ENCODE measurements at regions not wholly inside any gene's neighbourhood (a gene's known extent, or its start where the extent isn't known, plus 50 kb on each side); places are given as distances from the start of the nearest gene placed in this dataset.

- Mint-ChIP-seq H3K4me1 (no peaks in the 10 kb centered on the region), H3K27me3 (no peaks in the 10 kb centered on the region), H3K9me3 (no peaks in the 10 kb centered on the region), H3K4me3 (no peak overlapping the region), H3K27ac (no peak overlapping the region), H3K36me3 (no peaks in the 10 kb centered on the region)
- no peak for DNase-seq
- CTCF ChIA-PET = no interaction called here
These were observed 52.2 kb downstream of the ACTL7B start for GRCh38 chr9:108803428-108804065.

DNA sequence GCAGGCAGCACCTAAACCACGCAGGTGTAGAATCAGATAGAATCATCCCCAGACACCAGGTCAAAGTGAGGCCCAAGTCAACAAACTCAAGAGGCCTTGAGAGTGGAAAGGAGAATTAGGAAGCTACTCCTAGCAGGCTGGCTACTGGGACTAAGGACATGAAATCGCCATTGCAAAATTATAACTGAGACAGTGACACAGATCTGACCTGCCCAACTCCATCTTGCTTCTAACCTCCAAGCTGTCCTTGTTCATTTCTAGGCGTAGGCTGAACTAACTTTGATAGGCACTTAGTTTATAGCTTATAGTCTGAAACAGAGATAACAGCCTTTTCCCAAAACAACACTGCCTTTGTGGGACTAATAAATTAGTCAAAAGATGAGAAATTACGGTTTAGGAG lies 52.8 kb downstream of the ACTL7B start:
- Mint-ChIP-seq H3K4me3 (no peak overlapping the region), H3K36me3 (no peaks in the 10 kb centered on the region), H3K27ac (no peak overlapping the region), H3K27me3 (no peaks in the 10 kb centered on the region), H3K9me3 (no peaks in the 10 kb centered on the region), H3K4me1 (no peaks in the 10 kb centered on the region)
- CTCF ChIA-PET = no interaction called here
- no peak for DNase-seq

GRCh38 chr9:108801949-108802348 lies 53.8 kb downstream of the ACTL7B start:
- H3K27me3 Mint-ChIP-seq = no peaks in the 10 kb centered on the region
- no peak for DNase-seq
- no peak overlapping the region for H3K27ac Mint-ChIP-seq
- H3K9me3 Mint-ChIP-seq = no peaks in the 10 kb centered on the region
- CTCF ChIA-PET = no interaction called here
- no peaks in the 10 kb centered on the region for H3K4me1 Mint-ChIP-seq
- no peaks in the 10 kb centered on the region for H3K36me3 Mint-ChIP-seq
- no peak overlapping the region for H3K4me3 Mint-ChIP-seq

DNA sequence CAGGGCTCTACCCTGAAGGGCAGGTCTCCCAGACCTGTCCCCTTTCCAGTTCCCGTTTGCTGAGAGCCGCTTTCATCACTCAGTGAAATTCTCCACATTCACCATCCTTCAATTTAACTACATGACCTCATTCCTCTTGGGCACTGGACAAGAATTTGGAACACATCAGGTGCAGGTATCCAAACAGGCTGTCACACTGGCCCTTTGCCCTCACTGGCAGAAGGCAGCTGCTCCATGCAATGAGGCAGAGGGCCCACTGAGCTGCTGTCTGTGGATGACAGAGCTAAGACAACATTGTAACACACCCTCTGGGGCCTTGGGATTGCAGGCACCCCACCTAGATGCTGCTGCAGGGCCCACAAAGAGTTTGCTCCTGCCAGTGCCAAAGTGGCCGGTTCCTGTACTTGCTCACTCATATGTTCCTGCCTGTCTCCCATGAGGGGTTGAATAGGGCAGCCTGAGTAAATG lies 55.1 kb downstream of the ACTL7B start:
- no peaks in the 10 kb centered on the region for H3K9me3 Mint-ChIP-seq
- H3K4me1 Mint-ChIP-seq = no peaks in the 10 kb centered on the region
- no peaks in the 10 kb centered on the region for H3K36me3 Mint-ChIP-seq
- CTCF ChIA-PET = no interaction called here
- H3K4me3 Mint-ChIP-seq = no peak overlapping the region
- no peak overlapping the region for H3K27ac Mint-ChIP-seq
- no peak for DNase-seq
- no peaks in the 10 kb centered on the region for H3K27me3 Mint-ChIP-seq

GRCh38 chr9:108793573-108793972 lies 62.2 kb downstream of the ACTL7B start:
- H3K27me3 Mint-ChIP-seq = no peaks in the 10 kb centered on the region

GRCh38 chr9:108789742-108790141 lies 66.0 kb downstream of the ACTL7B start:
- no peak for DNase-seq
- Mint-ChIP-seq H3K4me1 (no peaks in the 10 kb centered on the region), H3K4me3 (no peak overlapping the region), H3K9me3 (no peaks in the 10 kb centered on the region), H3K27ac (no peak overlapping the region), H3K36me3 (no peaks in the 10 kb centered on the region), H3K27me3 (no peaks in the 10 kb centered on the region)
- CTCF ChIA-PET = no interaction called here

More at GRCh38 chr9:108793573-108793972, 62.2 kb downstream of the ACTL7B start:
- H3K4me3 Mint-ChIP-seq = no peak overlapping the region
- H3K27ac Mint-ChIP-seq = no peak overlapping the region
- H3K4me1 Mint-ChIP-seq = no peaks in the 10 kb centered on the region
- H3K9me3 Mint-ChIP-seq = no peaks in the 10 kb centered on the region
- CTCF ChIA-PET = no interaction called here
- no peak for DNase-seq
- no peaks in the 10 kb centered on the region for H3K36me3 Mint-ChIP-seq

DNA sequence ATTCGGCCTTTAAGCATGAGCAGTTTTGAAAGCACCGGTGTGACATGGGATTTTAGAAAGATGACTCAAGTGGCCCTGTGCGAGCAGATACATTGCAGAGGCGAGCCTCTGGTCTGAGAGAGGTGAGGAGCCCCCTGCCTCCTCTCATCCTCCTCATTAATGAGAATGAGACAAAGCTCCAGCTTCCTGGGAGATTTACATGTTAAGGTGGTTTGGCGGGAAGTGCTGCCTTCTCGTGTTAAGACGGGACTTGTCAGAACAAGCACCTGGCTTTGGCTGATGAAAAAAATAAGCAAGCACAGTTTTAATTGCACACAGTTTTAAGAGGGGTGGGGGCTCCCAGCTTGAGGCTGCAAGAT lies 68.1 kb downstream of the ACTL7B start:
- CTCF ChIA-PET = no interaction called here
- H3K4me1 Mint-ChIP-seq = peaks cover 3% of the 10 kb centered on the region
- no peak overlapping the region for H3K27ac Mint-ChIP-seq
- peaks cover 3% of the 10 kb centered on the region for H3K27me3 Mint-ChIP-seq
- H3K36me3 Mint-ChIP-seq = no peaks in the 10 kb centered on the region
- no peak for DNase-seq
- H3K9me3 Mint-ChIP-seq = no peaks in the 10 kb centered on the region
- no peak overlapping the region for H3K4me3 Mint-ChIP-seq

- Mint-ChIP-seq H3K27me3 (peaks cover 3% of the 10 kb centered on the region), H3K9me3 (no peaks in the 10 kb centered on the region), H3K4me1 (peaks cover 3% of the 10 kb centered on the region), H3K36me3 (no peaks in the 10 kb centered on the region), H3K4me3 (no peak overlapping the region), H3K27ac (no peak overlapping the region)
- DNase-seq = no peak
- CTCF ChIA-PET = no interaction called here
These were observed 68.7 kb downstream of the ACTL7B start for GRCh38 chr9:108786901-108787689.

GRCh38 chr9:108786322-108786721 lies 69.5 kb downstream of the ACTL7B start:
- Mint-ChIP-seq H3K27me3 (peaks cover 7% of the 10 kb centered on the region), H3K4me1 (peaks cover 3% of the 10 kb centered on the region), H3K27ac (no peak overlapping the region), H3K4me3 (no peak overlapping the region), H3K9me3 (no peaks in the 10 kb centered on the region), H3K36me3 (no peaks in the 10 kb centered on the region)
- DNase-seq = no peak
- CTCF ChIA-PET = no interaction called here

- peaks cover 10% of the 10 kb centered on the region for H3K27me3 Mint-ChIP-seq
- no peaks in the 10 kb centered on the region for H3K36me3 Mint-ChIP-seq
- no peak overlapping the region for H3K27ac Mint-ChIP-seq
- H3K4me3 Mint-ChIP-seq = no peak overlapping the region
- H3K9me3 Mint-ChIP-seq = no peaks in the 10 kb centered on the region
- CTCF ChIA-PET = interaction anchor here (1.6 kb wide), 1 partner anchor 23 kb away, joined by 4 read pairs; no protein-coding TSS in a partner anchor
- peaks cover 3% of the 10 kb centered on the region for H3K4me1 Mint-ChIP-seq
- DNase-seq = no peak
These were observed 70.8 kb downstream of the ACTL7B start for GRCh38 chr9:108784998-108785397.

DNA sequence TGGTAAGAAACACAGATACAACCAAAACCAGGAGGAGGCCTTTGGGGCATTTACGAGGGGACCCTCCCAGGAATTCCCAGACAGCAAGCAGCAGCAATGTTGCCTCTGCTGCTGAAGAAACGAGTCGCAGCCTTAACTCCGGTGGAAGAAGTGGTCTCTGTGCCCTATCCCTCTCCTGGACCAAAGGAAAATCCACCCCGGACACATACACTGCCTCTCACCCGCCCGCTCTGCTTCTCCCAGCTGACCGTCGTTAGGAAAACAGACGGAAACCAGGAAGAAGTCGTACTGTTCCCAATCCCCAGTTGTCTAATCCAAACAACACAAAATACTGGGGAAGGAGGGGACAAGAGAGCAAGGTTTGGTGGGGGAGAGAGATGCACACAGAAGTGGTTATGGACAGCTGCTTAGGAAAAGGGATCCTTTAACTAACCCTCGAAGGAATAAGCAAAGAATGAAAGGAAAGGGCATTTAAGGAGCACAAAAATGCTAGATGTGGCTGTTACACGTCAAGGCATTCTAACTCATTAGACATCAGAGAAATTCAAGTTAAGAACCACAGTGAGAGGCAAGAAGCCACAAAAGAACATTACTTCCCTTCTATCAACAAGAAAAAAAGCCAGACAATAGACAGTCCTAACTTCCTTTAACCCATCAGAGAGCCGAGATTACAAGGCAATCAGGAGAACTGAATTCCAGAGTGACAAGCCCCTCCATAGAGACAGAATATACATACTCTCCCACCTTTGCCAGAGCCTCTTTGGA lies 71.9 kb downstream of the ACTL7B start:
- Mint-ChIP-seq H3K4me3 (no peak overlapping the region), H3K27ac (no peak overlapping the region), H3K27me3 (peaks cover 10% of the 10 kb centered on the region), H3K36me3 (no peaks in the 10 kb centered on the region), H3K4me1 (peaks cover 3% of the 10 kb centered on the region), H3K9me3 (no peaks in the 10 kb centered on the region)
- no peak for DNase-seq
- CTCF ChIA-PET = interaction anchor here (1.6 kb wide), 1 partner anchor 22 kb away, joined by 4 read pairs; no protein-coding TSS in a partner anchor

DNA sequence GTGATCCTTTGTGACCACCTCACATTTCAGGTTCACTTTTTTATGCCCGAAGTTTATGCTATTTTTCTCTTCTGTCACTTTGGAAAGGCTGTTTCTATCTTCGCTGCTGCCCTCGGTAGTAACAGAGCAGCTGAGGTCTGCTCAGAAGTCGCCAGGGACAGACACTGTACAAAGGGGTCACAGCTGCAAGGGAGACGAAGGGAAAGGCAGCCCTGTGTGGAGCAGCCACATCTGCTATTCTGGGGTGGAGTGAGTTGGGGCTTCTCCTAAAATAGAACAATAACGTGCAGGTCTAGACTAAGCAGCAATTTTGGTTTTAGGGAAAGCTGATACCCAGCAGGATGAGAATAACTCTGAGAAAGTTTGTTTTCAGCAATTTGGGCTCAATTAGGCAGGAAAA lies 72.5 kb downstream of the ACTL7B start:
- Mint-ChIP-seq H3K27ac (no peak overlapping the region), H3K27me3 (peaks cover 10% of the 10 kb centered on the region), H3K4me3 (no peak overlapping the region), H3K4me1 (peaks cover 3% of the 10 kb centered on the region), H3K9me3 (no peaks in the 10 kb centered on the region), H3K36me3 (no peaks in the 10 kb centered on the region)
- CTCF ChIA-PET = no interaction called here
- no peak for DNase-seq

GRCh38 chr9:108780942-108781734 lies 74.6 kb downstream of the ACTL7B start:
- Mint-ChIP-seq H3K27me3 (peaks cover 10% of the 10 kb centered on the region), H3K4me1 (peaks cover 3% of the 10 kb centered on the region), H3K9me3 (no peaks in the 10 kb centered on the region), H3K27ac (no peak overlapping the region), H3K36me3 (no peaks in the 10 kb centered on the region), H3K4me3 (no peak overlapping the region)
- DNase-seq = no peak
- CTCF ChIA-PET = no interaction called here
